ENCODE measurements at regions not wholly inside any gene's neighbourhood (a gene's known extent, or its start where the extent isn't known, plus 50 kb on each side); places are given as distances from the start of the nearest gene placed in this dataset.

- no peak for TF ChIP-seq CTCF (conservative IDR thresholded peaks at IDR 0.05; ENCODE audit: low read depth, low read length)
- TF ChIP-seq POLR2A (IDR thresholded peaks at IDR 0.05; ENCODE audit: low read depth, low read length) = no peak
- TF ChIP-seq NFE2L2 (IDR thresholded peaks at IDR 0.05; ENCODE audit: low read depth, low read length) = no peak
- TF ChIP-seq RFX5 (IDR thresholded peaks at IDR 0.05; ENCODE audit: low read depth, low read length) = no peak
- no peak for TF ChIP-seq RAD21 (IDR thresholded peaks at IDR 0.05; ENCODE audit: low read length)
- TF ChIP-seq MAFK (IDR thresholded peaks at IDR 0.05; ENCODE audit: low read depth, low read length) = no peak
- no peak overlapping the region for H3K56ac ChIP-seq (ENCODE audit: extremely low read depth, insufficient read depth, low read length)
- no peaks in the 10 kb centered on the region for H3K36me3 ChIP-seq (ENCODE audit: control insufficient read depth, insufficient read depth, low read length)
- ChIA-PET CTCF (no interaction called here), POLR2A (ENCODE audit: unreplicated experiment) (no interaction called here)
- H3K23ac ChIP-seq (ENCODE audit: low read depth, low read length) = no peak overlapping the region
- no peak overlapping the region for H3K27ac ChIP-seq (ENCODE audit: insufficient read depth, low read length)
- no peak overlapping the region for H2BK120ac ChIP-seq (ENCODE audit: low read depth, low read length)
- H2AFZ ChIP-seq (replicated peaks; ENCODE audit: low read length, poor library complexity) = no peak overlapping the region
- no peak overlapping the region for H3K9ac ChIP-seq (ENCODE audit: low read depth, low read length)
- H2AK5ac ChIP-seq (ENCODE audit: low read depth, low read length) = no peak overlapping the region
- no peak overlapping the region for H3K14ac ChIP-seq (replicated peaks; ENCODE audit: low read depth, low read length)
- no peaks in the 10 kb centered on the region for H3K79me1 ChIP-seq (ENCODE audit: low read depth in 1 of 2, low read length in 2 of 2)
- no peak overlapping the region for H2AK9ac ChIP-seq (replicated peaks; ENCODE audit: low read depth, low read length, poor library complexity)
- H3K4me3 ChIP-seq (ENCODE audit: insufficient read depth, low read depth, low read length) = no peak overlapping the region
- no CpG with 5 or more reads among the region's 2 CpGs for WGBS, 2 experiments (ENCODE audit: extremely low coverage in 2 of 2, insufficient read length in 1 of 2)
- in situ Hi-C loops (cut with MboI; ENCODE audit: low sequenced_read_pairs) = no loop called here
- peaks cover 2% of the 10 kb centered on the region for H3K4me1 ChIP-seq (ENCODE audit: control insufficient read depth, insufficient read depth, low read length)
- H4K8ac ChIP-seq (ENCODE audit: low read depth in 2 of 2, low read length in 2 of 2) = no peak overlapping the region
- no peak for DNase-seq
- H4K20me1 ChIP-seq (ENCODE audit: insufficient read depth, low read length) = no peaks in the 10 kb centered on the region
- H3K9me3 ChIP-seq (ENCODE audit: control insufficient read depth, insufficient read depth, low read length) = no peaks in the 10 kb centered on the region
- H3K9me1 ChIP-seq (ENCODE audit: insufficient read depth, low read length) = no peaks in the 10 kb centered on the region
- intact Hi-C loops (cut with micrococcal nuclease) = no loop called here
- no peak overlapping the region for H2BK20ac ChIP-seq (ENCODE audit: low read depth, low read length)
- no peak overlapping the region for H4K5ac ChIP-seq (ENCODE audit: low read depth, low read length)
- dilution Hi-C loops (cut with HindIII; ENCODE audit: low sequenced_read_pairs, unreplicated experiment) = no loop called here
- H2BK15ac ChIP-seq (ENCODE audit: low read depth, low read length) = no peak overlapping the region
- peaks cover 1% of the 10 kb centered on the region; the same call in 1 of the 2 replicates for H3K27me3 ChIP-seq (ENCODE audit: control insufficient read depth, insufficient read depth, low read length)
- BruUV-seq (replicated peaks) = no TSS peak
- no peak overlapping the region for H4K91ac ChIP-seq (ENCODE audit: insufficient read depth, low read depth, low read length)
- no peak overlapping the region for H3K18ac ChIP-seq (ENCODE audit: low read depth, low read length)
- ATAC-seq (ENCODE audit: low read depth) = no peak
- H2BK5ac ChIP-seq (ENCODE audit: low read depth, low read length, poor library complexity, severe bottlenecking) = no peak overlapping the region
- no peak overlapping the region for H3K4me2 ChIP-seq (ENCODE audit: low read depth, low read length)
- H3K4ac ChIP-seq (ENCODE audit: low read depth, low read length) = no peak overlapping the region
Observed at GRCh38 chr10:62890395-62890794, 74.2 kb upstream of the EGR2 start.

Data from IMR-90 (cell line).